B cell (primary cell): ENCODE measurements at regions not wholly inside any gene's neighbourhood (a gene's known extent, or its start where the extent isn't known, plus 50 kb on each side); places are given as distances from the start of the nearest gene placed in this dataset.

ENCODE experiments used
- ATAC-seq: fragments of 200-7000 bp; cut with Tn5 transposase; one replicate; pipeline ENCODE4 v1.10.0; 2021; ENCODE audit warnings: low read depth, mild to moderate bottlenecking, moderate number of reproducible peaks, moderate library complexity
- CTCF ChIA-PET: fragments of 350-600 bp; sonication (Branson Sonifier 250); formaldehyde crosslinking; loops from one replicate; lab custom pipeline; 2021; ENCODE audit warnings: antibody characterized with exemption, inconsistent platforms; lab: Charles Lee
- POLR2A ChIA-PET: fragments of 350-600 bp; sonication (Branson Sonifier 250); formaldehyde crosslinking; loops from one replicate; lab custom pipeline; 2021; ENCODE audit warnings: antibody characterized with exemption; lab: Charles Lee
- DNase-seq: peaks from one replicate; pipeline ENCODE4 v3.0.0; 2013
- H2AFZ ChIP-seq: 2 replicates; pipeline ENCODE4 v1.6.1; 2012; ENCODE audit warnings: mild to moderate bottlenecking, low read depth, low read length; ENCODE audit not compliant: insufficient read depth, poor library complexity, severe bottlenecking
- H3K27ac ChIP-seq, 2 donors: 1 replicate in 1 of 2; 2 replicates in 1 of 2; pipeline ENCODE4 v1.5.1; 2012 to 2013; ENCODE audit warnings: low read length in 2 of 2, mild to moderate bottlenecking in 2 of 2, moderate library complexity in 1 of 2
- H3K27me3 ChIP-seq, 4 experiments: fragments of 200-600 bp in 1 of 4; sonication (generic) in 1 of 4; replicated peaks in 1 of 4; 1 replicate in 2 of 4; 2 replicates in 2 of 4; pipeline versions ENCODE4 v1.6.1 to v1.7.0; 2013 to 2016; ENCODE audit warnings: low read length in 3 of 4, mild to moderate bottlenecking in 2 of 4, mixed read lengths in 1 of 4, moderate library complexity in 1 of 4; ENCODE audit not compliant: insufficient read depth in 4 of 4, control insufficient read depth in 3 of 4; ENCODE audit errors: control extremely low read depth in 1 of 4
- H3K36me3 ChIP-seq, 2 experiments: replicated peaks in 1 of 2; 1 replicate in 1 of 2; 2 replicates in 1 of 2; pipeline versions ENCODE4 v1.6.1 to v1.7.1; 2013; ENCODE audit warnings: low read length in 1 of 2; ENCODE audit not compliant: insufficient read depth in 2 of 2, control insufficient read depth in 1 of 2; ENCODE audit errors: control extremely low read depth in 1 of 2, extremely low read depth in 1 of 2
- H3K4me1 ChIP-seq, 2 donors: fragments of 200-600 bp in 1 of 2; sonication (generic) in 1 of 2; 1 replicate in 1 of 2; 2 replicates in 1 of 2; pipeline versions ENCODE4 v1.5.1 to v1.6.1; 2013 to 2017; ENCODE audit warnings: low read length in 2 of 2; ENCODE audit not compliant: control insufficient read depth in 2 of 2, insufficient read depth in 2 of 2
- H3K4me2 ChIP-seq: replicated peaks from 2 replicates; pipeline ENCODE3; 2012; ENCODE audit warnings: mild to moderate bottlenecking, low read depth, low read length; ENCODE audit not compliant: poor library complexity, severe bottlenecking
- H3K4me3 ChIP-seq, 5 experiments: fragments of 200-600 bp in 1 of 5; sonication (generic) in 1 of 5; 1 replicate in 3 of 5; 2 replicates in 2 of 5; pipeline versions ENCODE4 v1.5.1 to v1.7.0; 2011 to 2016; ENCODE audit warnings: low read length in 4 of 5, mild to moderate bottlenecking in 4 of 5, low read depth in 2 of 5, control low read depth in 1 of 5, moderate library complexity in 1 of 5; ENCODE audit not compliant: insufficient read depth in 1 of 5; ENCODE audit errors: control extremely low read depth in 1 of 5, extremely low read depth in 1 of 5
- H3K79me2 ChIP-seq: fragments of 200-600 bp; sonication (generic); one replicate; pipeline ENCODE4 v1.6.0; 2016; ENCODE audit warnings: low read length; ENCODE audit not compliant: control insufficient read depth, insufficient read depth
- H3K9ac ChIP-seq: fragments of 200-600 bp; sonication (generic); 2 replicates; pipeline ENCODE4 v1.6.1; 2017; ENCODE audit warnings: mild to moderate bottlenecking, low read length, moderate library complexity
- H3K9me3 ChIP-seq, 3 donors: one replicate each; pipeline versions ENCODE4 v1.6.1 to v1.7.1; 2013; ENCODE audit warnings: low read length in 2 of 3; ENCODE audit not compliant: control insufficient read depth in 2 of 3, insufficient read depth in 1 of 3; ENCODE audit errors: control extremely low read depth in 1 of 3
- H4K20me1 ChIP-seq: 2 replicates; pipeline ENCODE4 v1.6.0; 2012; ENCODE audit warnings: mild to moderate bottlenecking, low read length; ENCODE audit not compliant: insufficient read depth, control insufficient read depth, poor library complexity, severe bottlenecking
- H3K27ac Mint-ChIP-seq: one replicate; pipeline ENCODE4 v1.8.0; 2021; ENCODE audit warnings: mixed read lengths
- H3K27me3 Mint-ChIP-seq: one replicate; pipeline ENCODE4 v1.8.0; 2021; ENCODE audit warnings: mixed read lengths
- H3K4me1 Mint-ChIP-seq: one replicate; pipeline ENCODE4 v1.8.0; 2021; ENCODE audit warnings: mixed read lengths
- H3K4me3 Mint-ChIP-seq: one replicate; pipeline ENCODE4 v1.8.0; 2021; ENCODE audit warnings: mixed read lengths
- H3K9me3 Mint-ChIP-seq: one replicate; pipeline ENCODE4 v1.8.0; 2022; ENCODE audit warnings: mixed read lengths; ENCODE audit not compliant: insufficient read depth
- CTCF ChIP-seq: fragments of 200-600 bp; IDR thresholded peaks from one replicate; pipeline ENCODE4 v1.8.0; 2022; ENCODE audit warnings: antibody characterized with exemption, mild to moderate bottlenecking
- EZH2 ChIP-seq: IDR thresholded peaks from 2 replicates; pipeline ENCODE4 v1.6.1; 2012; ENCODE audit warnings: borderline replicate concordance, low read depth, mild to moderate bottlenecking, moderate library complexity, low read length; ENCODE audit not compliant: insufficient read depth, poor library complexity, severe bottlenecking
- WGBS: methylation state at CpG from one replicate; pipeline ENCODE4 v1.1.5; 2013; ENCODE audit warnings: missing lambda C conversion rate; ENCODE audit not compliant: insufficient coverage; 5-methylcytosine and 5-hydroxymethylcytosine counted together
- intact Hi-C: fragments of 100-400 bp; cut with micrococcal nuclease; formaldehyde crosslinking; loops from one replicate; pipeline ENCODE4 v1.10.0; 2022

DNA sequence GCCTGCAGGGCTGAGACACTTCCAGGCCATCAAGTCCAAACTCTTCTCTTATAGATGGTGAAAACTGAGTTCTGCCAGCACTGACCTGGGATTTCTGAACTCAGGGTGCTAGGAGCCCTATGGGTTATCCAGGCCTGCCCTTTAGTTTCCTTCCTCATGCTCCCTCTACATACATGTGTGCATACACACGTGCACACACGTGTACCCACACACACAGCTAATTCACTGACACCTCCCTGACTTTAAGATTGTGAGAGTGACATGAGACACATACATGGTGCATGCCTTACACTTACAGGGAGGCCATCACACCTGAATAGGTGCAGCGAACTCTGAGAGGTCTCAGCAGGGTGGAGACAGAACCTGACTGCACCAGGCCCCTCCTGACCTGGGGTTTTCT lies 267.4 kb downstream of the CYP26B1 start:
- CTCF ChIA-PET = no interaction called here
- Histone ChIP-seq H3K27ac (no peak overlapping the region), H3K4me1 (no peaks in the 10 kb centered on the region), H2AFZ (no peak overlapping the region), H3K79me2 (no peaks in the 10 kb centered on the region), H3K9me3 (peaks cover 0 to 11% (median 0%) of the 10 kb centered on the region in 3 donors), H3K27me3 (peaks cover 0 to 2% (median under 1%) of the 10 kb centered on the region in 4 experiments), H3K4me2 (no peak overlapping the region), H3K4me3 (no peak overlapping the region), H3K36me3 (no peaks in the 10 kb centered on the region), H3K9ac (no peak overlapping the region), H4K20me1 (no peaks in the 10 kb centered on the region)
- no peak for ATAC-seq
- no peak for TF ChIP-seq CTCF
- TF ChIP-seq EZH2 = no peak
- Mint-ChIP-seq H3K27ac (no peak overlapping the region), H3K4me3 (no peak overlapping the region), H3K4me1 (no peaks in the 10 kb centered on the region), H3K27me3 (no peaks in the 10 kb centered on the region), H3K9me3 (no peaks in the 10 kb centered on the region)
- DNase-seq = no peak
- 75% methylated on average over 2 of the region's 3 CpGs for WGBS
- POLR2A ChIA-PET = no interaction called here
- intact Hi-C loops = no loop called here

GRCh38 chr2:71879509-71880184 lies 268.0 kb downstream of the CYP26B1 start:
- Histone ChIP-seq H3K4me1 (no peaks in the 10 kb centered on the region), H3K79me2 (no peaks in the 10 kb centered on the region), H3K9ac (no peak overlapping the region), H3K36me3 (no peaks in the 10 kb centered on the region), H3K27ac (no peak overlapping the region), H4K20me1 (no peaks in the 10 kb centered on the region), H3K27me3 (peaks cover 0 to 2% (median under 1%) of the 10 kb centered on the region in 4 experiments), H2AFZ (no peak overlapping the region), H3K4me3 (no peak overlapping the region), H3K4me2 (no peak overlapping the region), H3K9me3 (peaks cover 0 to 8% (median 0%) of the 10 kb centered on the region in 3 donors)
- no peaks in the 10 kb centered on the region for H3K9me3 Mint-ChIP-seq
- no peak for TF ChIP-seq EZH2
- no peak for TF ChIP-seq CTCF
- no peak overlapping the region for H3K4me3 Mint-ChIP-seq
- POLR2A ChIA-PET = no interaction called here
- no peak for ATAC-seq
- no peaks in the 10 kb centered on the region for H3K27me3 Mint-ChIP-seq
- no peak overlapping the region for H3K27ac Mint-ChIP-seq
- no peak for DNase-seq
- 91% methylated on average over 7 of the region's 13 CpGs for WGBS
- CTCF ChIA-PET = interaction anchor here (1.0 kb wide), 1 partner anchor 9 kb away, joined by 3 read pairs; no protein-coding TSS in a partner anchor
- H3K4me1 Mint-ChIP-seq = no peaks in the 10 kb centered on the region
- intact Hi-C loops = no loop called here
